Stimulated activated memory B cell treated with anti-CD40 and anti-IgM and Interleukin-4, amounts not matched to agents 10 μg/mL and 1 μg/mL and 100 μg/mL, for 72 hours (primary cell): ENCODE measurements at regions not wholly inside any gene's neighbourhood (a gene's known extent, or its start where the extent isn't known, plus 50 kb on each side); places are given as distances from the start of the nearest gene placed in this dataset.

Experiments
- ATAC-seq: fragments of 150-1000 bp; cut with Tn5 transposase; 2 replicates; pipeline ENCODE4 v1.10.0; 2021
- H3K27ac Mint-ChIP-seq: one replicate; pipeline ENCODE4 v1.8.0; 2022; ENCODE audit warnings: mild to moderate bottlenecking, mixed read lengths
- H3K27me3 Mint-ChIP-seq: one replicate; pipeline ENCODE4 v1.8.0; 2022; ENCODE audit warnings: mixed read lengths
- H3K36me3 Mint-ChIP-seq: one replicate; pipeline ENCODE4 v1.8.0; 2022; ENCODE audit warnings: mixed read lengths
- H3K4me1 Mint-ChIP-seq: one replicate; pipeline ENCODE4 v1.8.0; 2022; ENCODE audit warnings: mixed read lengths
- H3K4me3 Mint-ChIP-seq: one replicate; pipeline ENCODE4 v1.8.0; 2022; ENCODE audit warnings: mild to moderate bottlenecking, moderate library complexity, mixed read lengths
- H3K9me3 Mint-ChIP-seq: one replicate; pipeline ENCODE4 v1.8.0; 2022; ENCODE audit warnings: mixed read lengths

GRCh38 chr2:188645986-188646385 is 328.2 kb upstream of the COL3A1 start:
- H3K36me3 Mint-ChIP-seq: no peaks in the 10 kb centered on the region
- no peak for ATAC-seq
- no peak overlapping the region for H3K4me3 Mint-ChIP-seq
- H3K4me1 Mint-ChIP-seq: no peaks in the 10 kb centered on the region
- H3K27me3 Mint-ChIP-seq: no peaks in the 10 kb centered on the region
- no peak overlapping the region for H3K27ac Mint-ChIP-seq
- peaks cover 6% of the 10 kb centered on the region for H3K9me3 Mint-ChIP-seq

GRCh38 chr2:188647430-188648070 is 326.6 kb upstream of the COL3A1 start:
- Mint-ChIP-seq H3K27me3 (no peaks in the 10 kb centered on the region), H3K27ac (no peak overlapping the region), H3K4me1 (no peaks in the 10 kb centered on the region), H3K9me3 (peaks cover 7% of the 10 kb centered on the region), H3K36me3 (no peaks in the 10 kb centered on the region), H3K4me3 (no peak overlapping the region)
- no peak for ATAC-seq

GRCh38 chr2:188659656-188660406 is 314.3 kb upstream of the COL3A1 start:
- Mint-ChIP-seq H3K4me3 (no peak overlapping the region), H3K27me3 (no peaks in the 10 kb centered on the region)

GRCh38 chr2:188663301-188663700 is 310.9 kb upstream of the COL3A1 start:
- Mint-ChIP-seq H3K4me1 (no peaks in the 10 kb centered on the region), H3K9me3 (peaks cover 6% of the 10 kb centered on the region), H3K27me3 (no peaks in the 10 kb centered on the region), H3K27ac (no peak overlapping the region), H3K36me3 (no peaks in the 10 kb centered on the region), H3K4me3 (no peak overlapping the region)
- no peak for ATAC-seq

More at GRCh38 chr2:188659656-188660406, 314.3 kb upstream of the COL3A1 start:
- no peaks in the 10 kb centered on the region for H3K36me3 Mint-ChIP-seq
- no peaks in the 10 kb centered on the region for H3K4me1 Mint-ChIP-seq
- H3K27ac Mint-ChIP-seq: no peak overlapping the region
- ATAC-seq: no peak
- peaks cover 6% of the 10 kb centered on the region for H3K9me3 Mint-ChIP-seq

GRCh38 chr2:188664416-188664815 is 309.8 kb upstream of the COL3A1 start:
- no peak for ATAC-seq
- H3K4me1 Mint-ChIP-seq: no peaks in the 10 kb centered on the region
- no peak overlapping the region for H3K27ac Mint-ChIP-seq
- peaks cover 3% of the 10 kb centered on the region for H3K9me3 Mint-ChIP-seq
- H3K4me3 Mint-ChIP-seq: no peak overlapping the region
- no peaks in the 10 kb centered on the region for H3K36me3 Mint-ChIP-seq
- no peaks in the 10 kb centered on the region for H3K27me3 Mint-ChIP-seq

- H3K9me3 Mint-ChIP-seq: peaks cover 3% of the 10 kb centered on the region
- H3K36me3 Mint-ChIP-seq: no peaks in the 10 kb centered on the region
- H3K27ac Mint-ChIP-seq: no peak overlapping the region
- H3K4me1 Mint-ChIP-seq: no peaks in the 10 kb centered on the region
- H3K27me3 Mint-ChIP-seq: no peaks in the 10 kb centered on the region
- no peak for ATAC-seq
- H3K4me3 Mint-ChIP-seq: no peak overlapping the region
These were observed 309.1 kb upstream of the COL3A1 start for GRCh38 chr2:188664951-188665595.

- Mint-ChIP-seq H3K4me3 (no peak overlapping the region), H3K4me1 (no peaks in the 10 kb centered on the region), H3K9me3 (peaks cover 3% of the 10 kb centered on the region), H3K36me3 (no peaks in the 10 kb centered on the region), H3K27me3 (no peaks in the 10 kb centered on the region), H3K27ac (no peak overlapping the region)
- no peak for ATAC-seq
These were observed 308.4 kb upstream of the COL3A1 start for GRCh38 chr2:188665727-188666304.

- Mint-ChIP-seq H3K4me3 (no peak overlapping the region), H3K9me3 (peaks cover 3% of the 10 kb centered on the region), H3K27me3 (no peaks in the 10 kb centered on the region)
These were observed 307.7 kb upstream of the COL3A1 start for GRCh38 chr2:188666503-188666902.

GRCh38 chr2:188668017-188668680 is 306.0 kb upstream of the COL3A1 start:
- H3K9me3 Mint-ChIP-seq: no peaks in the 10 kb centered on the region
- H3K27ac Mint-ChIP-seq: no peak overlapping the region
- no peaks in the 10 kb centered on the region for H3K36me3 Mint-ChIP-seq
- no peaks in the 10 kb centered on the region for H3K27me3 Mint-ChIP-seq
- no peak overlapping the region for H3K4me3 Mint-ChIP-seq
- no peak for ATAC-seq
- H3K4me1 Mint-ChIP-seq: no peaks in the 10 kb centered on the region

More at GRCh38 chr2:188666503-188666902, 307.7 kb upstream of the COL3A1 start:
- no peaks in the 10 kb centered on the region for H3K36me3 Mint-ChIP-seq
- ATAC-seq: no peak
- no peaks in the 10 kb centered on the region for H3K4me1 Mint-ChIP-seq
- H3K27ac Mint-ChIP-seq: no peak overlapping the region

- ATAC-seq: no peak
- H3K4me3 Mint-ChIP-seq: no peak overlapping the region
- no peak overlapping the region for H3K27ac Mint-ChIP-seq
These were observed 298.7 kb upstream of the COL3A1 start for GRCh38 chr2:188675391-188676009.

GRCh38 chr2:188676010-188676400 is 298.2 kb upstream of the COL3A1 start:
- H3K4me1 Mint-ChIP-seq: no peaks in the 10 kb centered on the region
- no peaks in the 10 kb centered on the region for H3K9me3 Mint-ChIP-seq
- H3K27ac Mint-ChIP-seq: no peak overlapping the region
- H3K36me3 Mint-ChIP-seq: no peaks in the 10 kb centered on the region
- H3K27me3 Mint-ChIP-seq: no peaks in the 10 kb centered on the region
- no peak for ATAC-seq
- no peak overlapping the region for H3K4me3 Mint-ChIP-seq

More at GRCh38 chr2:188675391-188676009, 298.7 kb upstream of the COL3A1 start:
- Mint-ChIP-seq H3K9me3 (no peaks in the 10 kb centered on the region), H3K27me3 (no peaks in the 10 kb centered on the region), H3K4me1 (no peaks in the 10 kb centered on the region), H3K36me3 (no peaks in the 10 kb centered on the region)

GRCh38 chr2:188677142-188677541 is 297.0 kb upstream of the COL3A1 start:
- H3K4me1 Mint-ChIP-seq: no peaks in the 10 kb centered on the region
- no peaks in the 10 kb centered on the region for H3K27me3 Mint-ChIP-seq
- ATAC-seq: no peak
- H3K9me3 Mint-ChIP-seq: no peaks in the 10 kb centered on the region
- H3K4me3 Mint-ChIP-seq: no peak overlapping the region
- no peaks in the 10 kb centered on the region for H3K36me3 Mint-ChIP-seq
- H3K27ac Mint-ChIP-seq: no peak overlapping the region

- H3K4me1 Mint-ChIP-seq: no peaks in the 10 kb centered on the region
- no peaks in the 10 kb centered on the region for H3K27me3 Mint-ChIP-seq
- no peaks in the 10 kb centered on the region for H3K36me3 Mint-ChIP-seq
- peaks cover 2% of the 10 kb centered on the region for H3K9me3 Mint-ChIP-seq
- no peak overlapping the region for H3K4me3 Mint-ChIP-seq
- H3K27ac Mint-ChIP-seq: no peak overlapping the region
- ATAC-seq: no peak
These were observed 295.3 kb upstream of the COL3A1 start for GRCh38 chr2:188678882-188679281.

- Mint-ChIP-seq H3K4me3 (no peak overlapping the region), H3K9me3 (peaks cover 10% of the 10 kb centered on the region), H3K27me3 (no peaks in the 10 kb centered on the region), H3K27ac (no peak overlapping the region), H3K4me1 (no peaks in the 10 kb centered on the region), H3K36me3 (no peaks in the 10 kb centered on the region)
- no peak for ATAC-seq
These were observed 291.3 kb upstream of the COL3A1 start for GRCh38 chr2:188682838-188683237.

- Mint-ChIP-seq H3K9me3 (peaks cover 14% of the 10 kb centered on the region), H3K4me3 (no peak overlapping the region), H3K27me3 (no peaks in the 10 kb centered on the region), H3K27ac (no peak overlapping the region), H3K36me3 (no peaks in the 10 kb centered on the region), H3K4me1 (no peaks in the 10 kb centered on the region)
- ATAC-seq: no peak
These were observed 289.4 kb upstream of the COL3A1 start for GRCh38 chr2:188684795-188685194.
